ENCODE measurements at regions not wholly inside any gene's neighbourhood (a gene's known extent, or its start where the extent isn't known, plus 50 kb on each side); places are given as distances from the start of the nearest gene placed in this dataset.

DNA sequence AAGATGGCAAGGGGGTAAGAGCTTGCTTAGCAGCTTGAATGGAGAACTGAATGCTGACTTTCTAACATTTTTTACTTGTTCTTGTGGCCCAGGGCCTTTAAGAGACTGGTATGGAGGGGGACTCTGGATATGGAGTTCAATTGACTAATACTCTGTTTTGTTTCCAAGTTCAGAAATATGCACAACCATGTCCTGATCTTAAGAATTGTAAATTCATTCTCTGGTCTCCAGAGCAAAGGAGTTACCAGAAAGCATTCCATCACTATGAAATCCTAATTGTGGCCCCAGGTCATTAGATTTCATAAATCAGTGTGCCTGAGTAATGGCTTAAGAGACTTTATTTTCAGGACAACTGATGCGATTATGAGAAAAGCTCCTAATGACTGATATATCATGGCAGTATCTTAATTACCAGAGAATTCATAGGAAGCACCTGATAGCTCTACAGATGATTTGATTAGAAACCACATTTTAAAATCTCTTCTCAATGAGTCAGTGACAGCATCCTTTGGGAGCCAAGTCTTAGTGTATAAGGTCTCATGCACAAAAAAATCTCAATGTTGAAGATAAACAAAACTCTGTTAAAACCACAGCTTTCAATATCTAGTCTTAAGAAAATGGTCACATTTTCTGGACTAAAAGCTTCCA lies 613.6 kb upstream of the KLF4 start:
- TF ChIP-seq, protein P1, sequence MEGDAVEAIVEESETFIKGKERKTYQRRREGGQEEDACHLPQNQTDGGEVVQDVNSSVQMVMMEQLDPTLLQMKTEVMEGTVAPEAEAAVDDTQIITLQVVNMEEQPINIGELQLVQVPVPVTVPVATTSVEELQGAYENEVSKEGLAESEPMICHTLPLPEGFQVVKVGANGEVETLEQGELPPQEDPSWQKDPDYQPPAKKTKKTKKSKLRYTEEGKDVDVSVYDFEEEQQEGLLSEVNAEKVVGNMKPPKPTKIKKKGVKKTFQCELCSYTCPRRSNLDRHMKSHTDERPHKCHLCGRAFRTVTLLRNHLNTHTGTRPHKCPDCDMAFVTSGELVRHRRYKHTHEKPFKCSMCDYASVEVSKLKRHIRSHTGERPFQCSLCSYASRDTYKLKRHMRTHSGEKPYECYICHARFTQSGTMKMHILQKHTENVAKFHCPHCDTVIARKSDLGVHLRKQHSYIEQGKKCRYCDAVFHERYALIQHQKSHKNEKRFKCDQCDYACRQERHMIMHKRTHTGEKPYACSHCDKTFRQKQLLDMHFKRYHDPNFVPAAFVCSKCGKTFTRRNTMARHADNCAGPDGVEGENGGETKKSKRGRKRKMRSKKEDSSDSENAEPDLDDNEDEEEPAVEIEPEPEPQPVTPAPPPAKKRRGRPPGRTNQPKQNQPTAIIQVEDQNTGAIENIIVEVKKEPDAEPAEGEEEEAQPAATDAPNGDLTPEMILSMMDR (IDR thresholded peaks at IDR 0.05) = no peak
- H3K4me3 ChIP-seq = no peak overlapping the region
- no peak for DNase-seq (ENCODE audit: low spot score)
- no peak overlapping the region for H3K27ac ChIP-seq

DNA sequence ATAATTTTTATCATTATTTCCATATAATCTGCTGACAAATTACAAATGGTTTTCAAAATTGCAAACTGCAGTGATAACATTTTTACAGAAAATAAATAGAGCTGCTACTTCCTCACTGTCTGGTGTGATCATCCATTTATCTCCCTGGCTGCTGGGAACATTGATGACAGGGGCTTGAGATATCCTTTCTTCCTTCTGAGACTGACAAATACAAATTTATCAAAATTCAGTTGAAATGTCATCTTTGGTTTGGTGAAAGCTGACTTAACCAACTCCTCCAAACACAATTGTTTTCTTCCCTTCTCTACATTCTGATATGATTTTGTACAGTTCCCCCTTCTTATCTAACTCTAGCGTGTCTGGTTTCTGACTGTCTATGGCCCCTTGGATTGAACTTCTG lies 611.8 kb upstream of the KLF4 start:
- no peak overlapping the region for H3K4me3 ChIP-seq
- no peak overlapping the region for H3K27ac ChIP-seq
- DNase-seq (ENCODE audit: low spot score) = no peak
- TF ChIP-seq, protein P1 (IDR thresholded peaks at IDR 0.05) = no peak

DNA sequence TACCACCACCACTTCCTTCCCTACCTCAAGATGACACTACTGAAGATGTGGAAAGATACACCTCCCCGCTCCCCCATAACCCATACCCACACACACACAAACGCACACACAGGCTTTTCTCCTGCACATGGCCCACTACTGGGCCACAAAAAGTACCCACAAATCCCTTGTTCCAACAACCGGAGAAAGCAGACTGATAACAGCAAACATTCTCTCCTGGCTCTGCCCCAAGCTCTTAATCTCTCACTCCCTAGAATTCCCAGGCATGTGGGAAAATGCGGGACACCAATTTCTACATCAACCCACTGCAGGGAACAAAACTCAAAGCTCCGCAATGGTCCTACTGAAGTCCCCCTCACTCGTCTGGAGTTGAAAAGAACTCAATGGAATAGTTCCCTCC lies 611.0 kb upstream of the KLF4 start:
- no peak for DNase-seq (ENCODE audit: low spot score)
- TF ChIP-seq, protein P1 (IDR thresholded peaks at IDR 0.05) = no peak
- Histone ChIP-seq H3K27ac (no peak overlapping the region), H3K4me3 (no peak overlapping the region)

DNA sequence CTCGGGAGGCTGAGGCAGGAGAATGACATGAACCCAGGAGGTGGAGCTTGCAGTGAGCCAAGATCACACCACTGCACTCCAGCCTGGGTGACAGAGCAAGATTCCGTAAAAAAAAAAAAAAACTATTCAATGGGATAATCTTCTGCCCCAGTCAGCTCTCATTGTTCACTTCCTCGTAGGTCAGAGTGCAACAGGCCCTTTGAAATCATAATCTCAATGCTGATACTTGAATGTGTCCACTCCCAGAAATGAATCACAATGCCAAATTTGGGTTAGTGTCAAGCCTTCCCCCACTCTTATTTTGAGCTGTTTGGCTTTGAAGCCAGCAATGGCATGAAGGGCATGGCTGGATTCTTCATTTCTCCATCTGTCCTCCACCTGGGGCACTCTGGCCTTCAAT lies 610.3 kb upstream of the KLF4 start:
- DNase-seq (ENCODE audit: low spot score) = no peak
- TF ChIP-seq, protein P1 (IDR thresholded peaks at IDR 0.05) = no peak

DNA sequence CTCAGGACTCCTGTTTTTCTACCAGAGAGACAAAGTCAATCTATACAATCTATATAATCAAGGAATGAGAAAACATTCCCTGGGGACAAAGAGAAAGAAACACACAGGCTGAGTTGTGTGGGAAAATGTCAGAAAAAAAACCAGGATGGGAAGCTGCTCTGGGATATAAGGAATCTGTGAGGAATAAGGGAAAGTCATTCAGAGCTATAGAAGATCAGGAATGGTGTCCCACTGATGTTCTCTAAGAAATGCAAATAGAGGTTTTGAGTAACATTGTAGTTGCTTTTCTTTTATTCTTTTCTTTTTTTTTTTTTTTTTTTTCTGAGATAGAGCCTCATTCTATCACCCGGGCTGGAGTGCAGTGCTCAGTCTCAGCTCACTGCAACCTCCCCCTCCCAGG lies 605.9 kb upstream of the KLF4 start:
- DNase-seq (ENCODE audit: low spot score) = no peak
- H3K4me3 ChIP-seq = no peak overlapping the region
- TF ChIP-seq, protein P1 (IDR thresholded peaks at IDR 0.05) = no peak
- H3K27ac ChIP-seq = no peak overlapping the region

More for the DNA sequence above, 610.3 kb upstream of the KLF4 start:
- Histone ChIP-seq H3K27ac (no peak overlapping the region), H3K4me3 (no peak overlapping the region)

DNA sequence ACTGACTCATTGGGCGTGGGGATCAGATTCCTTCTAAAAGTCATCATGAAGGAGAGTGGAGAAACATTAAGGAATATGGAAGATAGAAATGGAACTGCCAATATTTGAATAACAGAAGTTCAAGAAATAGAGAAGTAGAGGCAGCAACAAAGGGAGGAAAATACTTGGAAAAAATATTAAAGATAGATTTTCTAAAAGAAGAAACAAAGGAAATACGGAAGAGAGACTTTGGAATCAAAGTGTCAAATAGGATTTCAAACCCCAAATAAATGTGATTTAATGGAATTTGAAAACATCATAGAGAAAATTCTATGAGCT lies 605.1 kb upstream of the KLF4 start:
- TF ChIP-seq, protein P1 (IDR thresholded peaks at IDR 0.05) = no peak

DNA sequence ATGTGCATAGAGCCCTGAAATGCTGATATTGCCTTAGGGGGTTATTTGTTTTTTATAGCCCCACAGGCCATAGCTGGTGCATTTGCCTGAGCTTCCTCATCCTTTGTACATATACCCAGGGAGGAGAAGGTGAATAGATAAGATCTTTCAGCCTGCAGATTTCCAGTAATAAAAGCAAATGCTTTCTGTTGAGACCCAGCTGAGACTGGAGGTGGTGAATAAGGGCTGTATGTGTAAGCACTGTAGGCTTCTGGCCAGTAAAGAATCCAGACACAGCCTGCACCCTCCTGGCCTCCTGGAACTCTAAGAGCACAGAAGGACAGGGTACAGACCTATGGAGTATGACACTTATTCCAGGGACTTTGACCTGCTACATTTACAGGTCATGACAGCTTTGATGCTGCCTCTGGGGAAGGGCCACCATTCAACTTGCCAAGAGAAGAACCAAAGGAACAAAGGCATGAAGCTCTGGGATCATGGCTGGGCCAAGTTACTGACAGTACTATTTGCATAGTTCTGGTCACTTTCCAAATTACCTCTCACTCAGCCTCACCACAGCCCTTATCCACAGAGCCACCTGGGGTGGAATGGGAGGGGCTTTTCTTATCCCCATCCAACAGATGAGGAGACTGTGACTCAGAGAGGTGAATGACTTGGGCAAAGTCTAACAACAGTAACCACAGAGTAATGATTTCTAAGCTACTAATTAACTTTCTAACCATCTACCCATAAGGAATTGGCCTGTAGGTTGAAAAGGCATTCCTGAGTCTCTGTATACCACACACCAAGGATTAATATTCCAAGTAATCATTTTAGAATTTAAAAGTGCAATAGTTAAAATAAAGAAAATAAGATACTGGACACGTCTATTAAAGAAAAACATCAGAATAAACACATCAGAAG lies 604.5 kb upstream of the KLF4 start:
- no peak for DNase-seq (ENCODE audit: low spot score)
- Histone ChIP-seq H3K27ac (no peak overlapping the region), H3K4me3 (no peak overlapping the region)
- TF ChIP-seq, protein P1 (IDR thresholded peaks at IDR 0.05) = no peak

More for the DNA sequence above, 605.1 kb upstream of the KLF4 start:
- Histone ChIP-seq H3K4me3 (no peak overlapping the region), H3K27ac (no peak overlapping the region)
- DNase-seq (ENCODE audit: low spot score) = no peak
